AML-193 (cell line): ENCODE measurements at regions not wholly inside any gene's neighbourhood (a gene's known extent, or its start where the extent isn't known, plus 50 kb on each side); places are given as distances from the start of the nearest gene placed in this dataset.

ENCODE experiments used
- DNase-seq, 2 experiments: peaks; one replicate each; lab custom pipeline; 2025; lab: John Stamatoyannopoulos, UW

- DNase-seq: no peak
Measured at GRCh38 chr13:73248711-73249580, 190.1 kb downstream of the KLF5 start.

GRCh38 chr13:73248154-73248553 is 189.3 kb downstream of the KLF5 start:
- no peak for DNase-seq

- DNase-seq: no peak
Measured at GRCh38 chr13:73245246-73245645, 186.4 kb downstream of the KLF5 start.

DNA sequence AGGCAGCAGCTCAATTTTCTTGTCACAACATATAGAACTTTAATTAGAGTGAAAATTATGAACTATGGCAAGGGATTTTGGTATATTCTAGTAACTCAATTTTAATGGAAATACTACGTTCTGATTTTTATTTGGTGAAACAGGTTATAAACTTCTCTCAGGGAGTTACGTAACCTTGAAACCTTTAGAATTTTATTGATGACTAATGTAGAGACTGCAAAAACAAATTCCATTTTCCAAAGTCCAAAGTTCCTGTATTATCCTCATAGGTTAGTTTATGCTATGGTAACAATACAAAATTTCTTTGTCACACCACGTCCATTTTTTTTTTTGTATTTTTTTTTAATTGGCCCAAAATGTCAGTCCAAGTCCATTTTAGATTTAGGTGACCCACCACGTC is 185.7 kb downstream of the KLF5 start:
- DNase-seq: no peak

- no peak for DNase-seq
Measured at GRCh38 chr13:73242515-73243015, 183.8 kb downstream of the KLF5 start.

- DNase-seq: no peak
Measured at GRCh38 chr13:73240193-73240592, 181.4 kb downstream of the KLF5 start.

- no peak for DNase-seq
Measured at GRCh38 chr13:73235385-73235784, 176.6 kb downstream of the KLF5 start.

- DNase-seq: no peak
Measured at GRCh38 chr13:73231471-73231870, 172.7 kb downstream of the KLF5 start.

GRCh38 chr13:73230716-73231115 is 171.9 kb downstream of the KLF5 start:
- DNase-seq: peak; percentile 5 to 44

DNA sequence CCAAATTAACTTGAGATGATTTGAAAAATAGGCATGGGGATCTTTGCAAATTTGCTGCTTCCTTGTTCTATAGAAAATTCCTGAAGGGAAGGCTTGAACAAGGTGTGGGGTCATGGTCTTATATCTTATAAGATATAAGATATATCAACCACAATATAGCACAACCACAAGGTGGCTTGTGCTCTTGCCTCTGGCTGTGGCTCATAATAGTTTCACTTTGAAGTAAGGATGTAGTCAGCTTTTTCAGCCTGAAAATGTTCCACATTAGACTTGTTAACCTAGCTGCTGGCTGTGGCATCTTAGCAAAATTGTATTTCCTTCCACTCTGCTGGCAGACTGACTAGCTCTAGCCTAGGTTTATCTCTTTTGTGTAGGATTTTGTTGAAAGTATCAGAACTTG is 169.7 kb downstream of the KLF5 start:
- DNase-seq: no peak

DNA sequence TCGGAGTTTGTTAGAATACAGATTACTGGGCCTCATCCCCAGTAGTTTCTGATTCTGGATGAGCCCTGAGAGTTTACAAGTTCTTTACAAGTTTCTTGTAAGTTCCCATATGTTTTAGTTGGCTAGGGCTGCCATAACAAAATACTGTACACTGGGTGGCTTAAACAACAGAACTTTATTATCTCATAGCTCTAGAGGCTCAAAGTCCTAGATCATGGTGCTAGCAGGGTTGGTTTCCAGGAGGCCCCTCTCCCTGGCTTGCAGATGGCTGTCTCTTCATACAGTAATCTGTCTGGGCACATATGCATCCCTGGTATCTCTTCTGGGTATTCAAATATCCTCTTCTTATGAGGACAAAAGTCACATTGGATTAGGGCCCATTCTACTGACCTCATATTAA is 167.2 kb downstream of the KLF5 start:
- no peak for DNase-seq

DNA sequence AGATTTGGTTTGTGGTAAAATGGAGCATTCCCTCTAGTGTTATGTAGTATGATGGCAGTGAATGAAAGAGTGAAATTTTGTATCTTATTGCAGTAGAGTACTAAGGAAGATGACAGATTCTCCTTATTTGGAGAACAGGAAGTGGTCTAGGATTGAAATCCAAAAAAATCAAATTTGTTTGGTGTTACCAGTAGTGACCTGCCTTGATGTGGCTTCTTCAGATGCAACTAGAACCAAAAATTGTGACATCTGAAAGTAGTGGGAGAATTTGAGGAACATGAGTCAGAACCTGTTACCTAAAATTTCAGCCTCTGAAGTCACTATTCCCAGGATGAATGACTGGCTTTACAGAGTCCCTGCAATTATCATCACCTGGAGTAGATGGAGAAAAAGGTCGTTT is 165.9 kb downstream of the KLF5 start:
- peak; percentile 9 to 11 for DNase-seq

DNA sequence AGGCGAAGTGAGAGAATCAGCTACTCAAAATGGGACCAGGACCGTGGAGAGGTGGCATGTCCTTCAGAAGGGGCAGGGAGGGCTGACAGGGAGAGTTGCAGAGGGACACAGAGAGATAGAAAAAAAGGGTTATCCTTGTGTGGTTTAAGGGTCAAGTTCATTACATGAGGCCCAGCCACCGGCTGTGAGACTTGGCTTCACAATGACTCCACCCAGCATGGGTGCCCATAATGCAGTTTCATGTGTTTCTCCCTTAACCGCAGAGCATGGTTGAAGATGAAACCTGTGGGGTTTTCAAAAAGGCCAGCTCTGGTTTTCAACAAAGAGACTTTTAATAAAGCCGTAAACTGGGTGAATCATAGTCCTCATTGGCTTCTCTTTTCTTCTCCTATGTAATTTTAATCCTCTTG is 164.6 kb downstream of the KLF5 start:
- no peak for DNase-seq

DNA sequence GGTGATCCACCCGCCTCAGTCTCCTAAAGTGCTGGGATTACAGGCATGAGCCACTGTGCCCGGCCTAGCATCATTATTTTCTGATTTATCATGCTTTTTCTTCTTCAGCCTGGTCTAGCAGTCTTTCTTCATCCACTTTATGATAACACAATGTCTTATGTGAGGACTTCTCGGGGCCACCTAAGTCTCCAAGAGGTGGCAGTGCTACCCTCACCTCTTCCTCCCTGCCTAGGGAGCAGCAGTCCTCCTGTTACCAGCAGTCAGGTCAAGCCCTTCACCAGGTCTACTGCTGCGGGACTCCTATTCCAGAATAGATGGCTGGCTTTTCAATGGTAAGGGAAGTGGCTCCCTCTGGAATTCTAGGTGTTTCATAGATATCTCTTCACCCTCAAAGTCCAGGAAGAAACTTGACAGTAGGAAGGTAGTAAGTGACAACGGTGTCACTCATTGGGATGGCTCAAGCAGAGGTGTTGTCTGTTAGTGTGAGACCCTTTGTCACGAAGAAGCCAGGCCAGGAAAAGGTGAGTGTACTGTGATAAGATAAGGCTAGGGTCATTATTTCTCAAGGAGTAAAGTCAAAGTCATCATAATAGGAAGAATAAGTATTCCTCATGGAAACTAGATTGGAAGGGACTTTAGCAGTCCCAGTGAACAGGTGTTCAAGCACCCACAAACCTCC is 164.0 kb downstream of the KLF5 start:
- DNase-seq: no peak

DNA sequence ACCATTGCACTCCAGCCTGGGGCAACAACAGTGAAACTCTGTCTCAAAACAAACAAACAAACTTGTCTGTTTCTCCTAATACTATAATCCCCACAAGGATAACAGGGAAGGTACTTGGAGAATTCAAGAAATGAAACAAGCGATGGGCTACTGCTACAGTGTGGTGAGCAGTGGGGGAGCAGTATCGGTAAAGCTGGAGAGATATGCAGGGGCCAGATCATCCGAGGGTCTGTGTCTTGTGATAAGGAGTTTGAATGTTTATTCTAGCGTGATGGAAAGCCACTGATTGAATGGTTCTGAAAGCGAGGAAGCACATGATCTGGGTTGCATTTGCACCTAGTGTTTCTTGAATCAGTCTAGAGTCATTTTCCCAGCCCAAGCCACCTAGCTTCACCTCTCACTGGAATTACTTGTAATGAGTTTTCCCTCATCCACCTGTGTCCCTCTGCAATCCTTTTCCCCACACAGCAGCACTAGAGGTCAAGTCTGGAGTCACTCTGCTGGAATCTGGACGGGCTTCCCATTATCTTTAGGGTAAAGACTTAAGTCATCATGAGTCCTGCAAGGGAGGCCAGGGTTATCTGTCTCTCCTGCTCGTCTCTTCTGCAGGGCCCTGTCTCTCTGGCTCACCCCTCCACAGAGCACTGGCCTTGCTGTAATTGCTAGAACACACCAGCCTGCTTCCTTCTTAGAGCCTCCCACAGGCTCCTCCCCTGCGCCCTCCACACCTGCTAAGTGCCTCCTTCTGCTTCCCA is 162.3 kb downstream of the KLF5 start:
- no peak for DNase-seq

GRCh38 chr13:73218181-73218580 is 159.4 kb downstream of the KLF5 start:
- DNase-seq: no peak

DNA sequence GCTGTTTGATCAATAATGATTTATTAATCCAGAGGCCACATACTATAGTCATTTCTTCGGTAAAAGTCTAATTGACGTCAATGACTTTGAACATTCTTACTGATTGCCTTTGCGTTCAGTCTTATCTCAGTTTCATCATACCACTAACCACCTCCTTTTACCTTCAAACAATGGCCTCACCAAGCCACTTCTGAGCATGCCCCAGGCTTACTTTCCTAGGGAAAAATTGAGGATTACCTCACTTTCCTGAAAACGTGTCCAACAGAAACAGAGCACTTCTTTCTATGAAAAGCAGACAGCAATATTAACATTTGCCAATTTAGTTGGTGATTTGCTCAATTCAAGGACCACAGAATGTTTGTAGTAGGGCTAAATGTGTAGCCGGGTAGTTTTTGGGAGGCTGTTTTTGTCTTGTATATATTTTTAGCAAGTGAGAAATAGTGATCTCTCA is 157.6 kb downstream of the KLF5 start:
- DNase-seq: no peak

- DNase-seq: no peak
Measured at GRCh38 chr13:73215823-73216222, 157.0 kb downstream of the KLF5 start.

- DNase-seq: no peak
Measured at GRCh38 chr13:73212482-73212881, 153.7 kb downstream of the KLF5 start.

DNA sequence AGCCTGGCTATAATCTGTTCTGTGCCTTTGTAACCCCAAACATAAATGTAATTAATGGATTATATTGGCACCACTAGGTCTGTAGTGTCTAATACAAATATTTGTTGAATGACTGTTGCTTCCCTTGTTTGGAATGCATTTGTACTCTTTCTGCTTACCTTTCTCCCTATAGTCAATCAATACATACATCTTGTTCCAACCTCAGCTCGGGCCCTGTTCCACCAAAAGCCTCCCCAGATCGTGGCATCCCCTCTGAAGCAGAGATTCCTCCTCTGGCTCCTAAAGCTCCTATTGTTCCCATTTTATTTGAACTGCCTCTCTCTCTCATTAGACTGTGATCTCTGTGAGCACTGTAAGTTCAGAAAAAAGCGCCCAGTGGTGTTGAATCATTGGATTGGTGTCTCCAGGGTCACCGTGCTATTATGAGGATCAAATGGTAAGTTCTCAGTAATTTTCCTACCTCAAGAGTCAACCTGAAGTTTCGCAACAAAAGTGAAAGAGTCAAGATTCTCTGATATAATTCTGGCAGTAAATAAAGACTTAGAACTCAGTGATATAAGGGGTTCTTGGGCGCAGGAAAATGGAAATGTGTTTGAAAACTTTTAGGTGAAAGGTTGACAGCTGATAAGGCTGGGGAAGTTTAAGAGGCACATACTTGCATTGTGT is 151.5 kb downstream of the KLF5 start:
- DNase-seq: no peak

GRCh38 chr13:73204952-73205351 is 146.1 kb downstream of the KLF5 start:
- no peak for DNase-seq

DNA sequence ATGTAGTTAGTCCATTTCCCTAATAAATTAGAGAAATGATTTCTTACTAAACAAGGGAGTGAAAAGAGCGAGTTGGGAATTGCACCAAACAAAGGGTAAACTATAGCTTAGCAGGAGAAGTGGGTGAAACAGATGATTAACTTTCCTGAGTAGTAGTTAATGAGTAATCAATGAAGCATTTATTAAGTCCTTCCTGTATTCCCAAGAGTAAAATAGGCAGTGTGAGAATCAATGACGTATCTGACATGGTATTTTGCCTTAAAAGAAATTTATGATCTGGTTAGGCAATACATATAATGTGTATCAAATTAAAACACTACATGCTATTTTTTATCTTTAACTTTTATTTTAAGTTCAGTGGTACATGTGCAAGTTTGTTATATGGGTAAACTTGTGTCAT is 142.8 kb downstream of the KLF5 start:
- no peak for DNase-seq
